ENCODE measurements at regions not wholly inside any gene's neighbourhood (a gene's known extent, or its start where the extent isn't known, plus 50 kb on each side); places are given as distances from the start of the nearest gene placed in this dataset.

- 100% methylated on average over 1 of the region's 2 CpGs for WGBS (ENCODE audit: insufficient coverage)
- H3K27ac ChIP-seq (ENCODE audit: low read length): no peak overlapping the region
- Mint-ChIP-seq H3K36me3 (no peaks in the 10 kb centered on the region), H3K4me1 (no peaks in the 10 kb centered on the region), H3K27me3 (ENCODE audit: low read depth in 2 of 2) (no peaks in the 10 kb centered on the region), H3K9me3 (peaks cover 6% of the 10 kb centered on the region in 2 donors), H3K4me3 (no peak overlapping the region), H3K27ac (no peak overlapping the region)
- intact Hi-C loops (cut with micrococcal nuclease): no loop called here
- H3K9me3 ChIP-seq (ENCODE audit: control insufficient read depth, insufficient read depth, low read length): no peaks in the 10 kb centered on the region
- TF ChIP-seq, protein P1, sequence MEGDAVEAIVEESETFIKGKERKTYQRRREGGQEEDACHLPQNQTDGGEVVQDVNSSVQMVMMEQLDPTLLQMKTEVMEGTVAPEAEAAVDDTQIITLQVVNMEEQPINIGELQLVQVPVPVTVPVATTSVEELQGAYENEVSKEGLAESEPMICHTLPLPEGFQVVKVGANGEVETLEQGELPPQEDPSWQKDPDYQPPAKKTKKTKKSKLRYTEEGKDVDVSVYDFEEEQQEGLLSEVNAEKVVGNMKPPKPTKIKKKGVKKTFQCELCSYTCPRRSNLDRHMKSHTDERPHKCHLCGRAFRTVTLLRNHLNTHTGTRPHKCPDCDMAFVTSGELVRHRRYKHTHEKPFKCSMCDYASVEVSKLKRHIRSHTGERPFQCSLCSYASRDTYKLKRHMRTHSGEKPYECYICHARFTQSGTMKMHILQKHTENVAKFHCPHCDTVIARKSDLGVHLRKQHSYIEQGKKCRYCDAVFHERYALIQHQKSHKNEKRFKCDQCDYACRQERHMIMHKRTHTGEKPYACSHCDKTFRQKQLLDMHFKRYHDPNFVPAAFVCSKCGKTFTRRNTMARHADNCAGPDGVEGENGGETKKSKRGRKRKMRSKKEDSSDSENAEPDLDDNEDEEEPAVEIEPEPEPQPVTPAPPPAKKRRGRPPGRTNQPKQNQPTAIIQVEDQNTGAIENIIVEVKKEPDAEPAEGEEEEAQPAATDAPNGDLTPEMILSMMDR (IDR thresholded peaks at IDR 0.05): no peak
- no peak for ATAC-seq
- no peak overlapping the region for H3K4me3 ChIP-seq (ENCODE audit: low read length)
- H3K36me3 ChIP-seq (ENCODE audit: control insufficient read depth, insufficient read depth, low read length): no peaks in the 10 kb centered on the region
- DNase-seq: no peak
- H3K4me1 ChIP-seq (ENCODE audit: control insufficient read depth, insufficient read depth, low read length): no peaks in the 10 kb centered on the region
- H3K27me3 ChIP-seq (ENCODE audit: control insufficient read depth, insufficient read depth, low read length): no peaks in the 10 kb centered on the region
Observed at GRCh38 chr9:32300373-32300772, 84.1 kb upstream of the ACO1 start.

DNA sequence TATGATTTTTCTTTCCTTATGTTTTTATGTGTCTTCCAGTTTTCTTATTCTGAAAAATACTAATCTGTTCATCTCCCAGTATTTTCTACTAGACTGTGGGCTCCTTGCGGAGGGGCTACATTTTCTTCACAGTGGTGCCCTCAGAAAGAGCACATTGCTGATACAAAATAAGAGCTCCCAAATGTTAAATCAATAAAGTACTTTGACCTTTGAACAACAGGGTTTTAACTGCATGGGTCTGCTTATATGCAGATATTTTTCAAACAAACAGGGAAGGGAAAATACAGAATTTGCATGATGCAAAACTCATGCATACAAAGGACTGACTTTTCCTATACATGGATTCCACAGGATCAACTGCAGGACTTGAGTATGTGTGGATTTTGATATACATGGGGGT, 79.9 kb upstream of the ACO1 start:
- Histone ChIP-seq H3K4me1 (ENCODE audit: control insufficient read depth, insufficient read depth, low read length) (no peaks in the 10 kb centered on the region), H3K27me3 (ENCODE audit: control insufficient read depth, insufficient read depth, low read length) (no peaks in the 10 kb centered on the region), H3K4me3 (ENCODE audit: low read length) (no peak overlapping the region), H3K9me3 (ENCODE audit: control insufficient read depth, insufficient read depth, low read length) (no peaks in the 10 kb centered on the region), H3K27ac (ENCODE audit: low read length) (no peak overlapping the region), H3K36me3 (ENCODE audit: control insufficient read depth, insufficient read depth, low read length) (no peaks in the 10 kb centered on the region)
- H3K9me3 Mint-ChIP-seq: peaks cover 5 to 7% of the 10 kb centered on the region in 2 donors
- intact Hi-C loops (cut with micrococcal nuclease): no loop called here
- WGBS (ENCODE audit: insufficient coverage): 0% methylated on average over 1 of the region's 1 CpG
- ATAC-seq (no peak), DNase-seq (no peak)
- H3K27ac Mint-ChIP-seq: no peak overlapping the region
- TF ChIP-seq, protein P1 (IDR thresholded peaks at IDR 0.05): no peak
- H3K4me1 Mint-ChIP-seq: no peaks in the 10 kb centered on the region
- H3K27me3 Mint-ChIP-seq (ENCODE audit: low read depth in 2 of 2): no peaks in the 10 kb centered on the region
- H3K4me3 Mint-ChIP-seq: no peak overlapping the region
- peaks cover 7% of the 10 kb centered on the region for H3K36me3 Mint-ChIP-seq

DNA sequence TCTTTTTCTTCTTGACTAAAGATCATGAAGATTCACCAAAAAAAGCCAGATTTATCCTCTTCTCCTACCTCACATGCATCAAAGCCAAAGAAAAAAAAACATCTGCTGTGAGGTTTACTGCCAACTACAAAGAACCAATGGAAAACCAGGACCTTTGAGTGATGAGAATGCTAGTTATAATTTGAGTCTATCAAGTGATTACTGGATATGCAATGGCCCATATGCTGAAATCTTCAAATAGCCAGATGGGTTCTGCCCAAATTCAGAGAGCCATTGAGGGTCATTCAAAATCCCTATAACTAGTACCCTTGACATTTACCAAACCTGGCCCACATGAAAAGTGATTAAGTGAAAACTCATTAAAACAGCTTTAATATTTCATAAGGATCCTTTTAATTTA, 78.4 kb upstream of the ACO1 start:
- Mint-ChIP-seq H3K27ac (no peak overlapping the region), H3K27me3 (ENCODE audit: low read depth in 2 of 2) (no peaks in the 10 kb centered on the region), H3K4me1 (no peaks in the 10 kb centered on the region), H3K4me3 (no peak overlapping the region), H3K9me3 (peaks cover 5 to 7% of the 10 kb centered on the region in 2 donors), H3K36me3 (peaks cover 7% of the 10 kb centered on the region)
- intact Hi-C loops (cut with micrococcal nuclease): no loop called here
- DNase-seq (no peak), ATAC-seq (no peak)
- Histone ChIP-seq H3K4me1 (ENCODE audit: control insufficient read depth, insufficient read depth, low read length) (no peaks in the 10 kb centered on the region), H3K9me3 (ENCODE audit: control insufficient read depth, insufficient read depth, low read length) (peaks cover 2% of the 10 kb centered on the region), H3K27ac (ENCODE audit: low read length) (no peak overlapping the region), H3K36me3 (ENCODE audit: control insufficient read depth, insufficient read depth, low read length) (no peaks in the 10 kb centered on the region), H3K27me3 (ENCODE audit: control insufficient read depth, insufficient read depth, low read length) (no peaks in the 10 kb centered on the region), H3K4me3 (ENCODE audit: low read length) (no peak overlapping the region)
- TF ChIP-seq, protein P1 (IDR thresholded peaks at IDR 0.05): no peak

GRCh38 chr9:32319312-32319929, 65.0 kb upstream of the ACO1 start:
- WGBS (ENCODE audit: insufficient coverage): 90% methylated on average over 2 of the region's 4 CpGs
- Mint-ChIP-seq H3K4me3 (no peak overlapping the region), H3K27me3 (ENCODE audit: low read depth in 2 of 2) (no peaks in the 10 kb centered on the region), H3K9me3 (peaks cover 2% of the 10 kb centered on the region in 2 donors), H3K4me1 (no peaks in the 10 kb centered on the region), H3K27ac (no peak overlapping the region), H3K36me3 (no peaks in the 10 kb centered on the region)
- no peaks in the 10 kb centered on the region for H3K36me3 ChIP-seq (ENCODE audit: control insufficient read depth, insufficient read depth, low read length)
- ATAC-seq (no peak), DNase-seq (no peak)
- H3K27ac ChIP-seq (ENCODE audit: low read length): no peak overlapping the region
- no peaks in the 10 kb centered on the region for H3K9me3 ChIP-seq (ENCODE audit: control insufficient read depth, insufficient read depth, low read length)
- TF ChIP-seq, protein P1 (IDR thresholded peaks at IDR 0.05): no peak
- H3K4me3 ChIP-seq (ENCODE audit: low read length): no peak overlapping the region
- intact Hi-C loops (cut with micrococcal nuclease): no loop called here
- H3K4me1 ChIP-seq (ENCODE audit: control insufficient read depth, insufficient read depth, low read length): no peaks in the 10 kb centered on the region
- no peaks in the 10 kb centered on the region for H3K27me3 ChIP-seq (ENCODE audit: control insufficient read depth, insufficient read depth, low read length)
